Endothelial cell (in vitro differentiated cells): ENCODE measurements at regions not wholly inside any gene's neighbourhood (a gene's known extent, or its start where the extent isn't known, plus 50 kb on each side); places are given as distances from the start of the nearest gene placed in this dataset.

Experiments used
- DNase-seq: peaks from one replicate; pipeline ENCODE4 v3.0.0; 2021; ENCODE audit warnings: low spot score
- H3K27ac Mint-ChIP-seq: one replicate; pipeline ENCODE4 v1.8.0; 2021; ENCODE audit warnings: mixed read lengths, inconsistent platforms; ENCODE audit not compliant: unreplicated experiment
- H3K27me3 Mint-ChIP-seq: one replicate; pipeline ENCODE4 v1.8.0; 2021; ENCODE audit warnings: mild to moderate bottlenecking, moderate library complexity, mixed read lengths, inconsistent platforms; ENCODE audit not compliant: unreplicated experiment
- H3K36me3 Mint-ChIP-seq: one replicate; pipeline ENCODE4 v1.8.0; 2021; ENCODE audit warnings: mild to moderate bottlenecking, low read depth, mixed read lengths, inconsistent platforms; ENCODE audit not compliant: unreplicated experiment
- H3K4me1 Mint-ChIP-seq: one replicate; pipeline ENCODE4 v1.8.0; 2021; ENCODE audit warnings: mild to moderate bottlenecking, mixed read lengths, inconsistent platforms; ENCODE audit not compliant: unreplicated experiment
- H3K4me3 Mint-ChIP-seq: one replicate; pipeline ENCODE4 v1.8.0; 2021; ENCODE audit warnings: mild to moderate bottlenecking, mixed read lengths, inconsistent platforms; ENCODE audit not compliant: unreplicated experiment
- H3K9me3 Mint-ChIP-seq: one replicate; pipeline ENCODE4 v1.8.0; 2021; ENCODE audit warnings: mixed read lengths, inconsistent platforms; ENCODE audit not compliant: unreplicated experiment
- TF ChIP-seq, protein P1 (sequence below): fragments of 200-600 bp; sonication (generic); IDR thresholded peaks from one replicate; pipeline ENCODE4 v1.5.0; 2021; ENCODE audit warnings: antibody characterized with exemption; ENCODE audit not compliant: unreplicated experiment

DNA sequence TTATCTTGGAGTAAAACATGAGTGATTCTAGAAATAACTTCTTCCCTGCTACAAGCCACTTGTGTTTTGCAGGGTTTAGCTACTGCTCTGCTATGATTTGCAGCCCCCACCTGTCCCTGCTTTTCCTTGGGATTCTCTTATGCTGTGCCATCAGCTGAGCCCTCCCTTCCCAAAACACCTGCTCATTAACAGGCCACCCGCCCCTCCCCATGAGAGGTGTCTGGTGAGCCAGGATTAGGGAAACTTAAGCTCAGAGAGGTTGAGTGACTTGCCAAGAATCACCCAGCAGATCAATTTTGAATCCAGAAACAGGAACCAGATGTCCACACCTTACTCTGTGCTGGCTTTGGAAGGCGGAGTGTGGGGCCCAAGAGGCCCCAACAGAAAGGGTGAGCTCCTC is 111.7 kb upstream of the CXCL14 start:
- TF ChIP-seq, protein P1, sequence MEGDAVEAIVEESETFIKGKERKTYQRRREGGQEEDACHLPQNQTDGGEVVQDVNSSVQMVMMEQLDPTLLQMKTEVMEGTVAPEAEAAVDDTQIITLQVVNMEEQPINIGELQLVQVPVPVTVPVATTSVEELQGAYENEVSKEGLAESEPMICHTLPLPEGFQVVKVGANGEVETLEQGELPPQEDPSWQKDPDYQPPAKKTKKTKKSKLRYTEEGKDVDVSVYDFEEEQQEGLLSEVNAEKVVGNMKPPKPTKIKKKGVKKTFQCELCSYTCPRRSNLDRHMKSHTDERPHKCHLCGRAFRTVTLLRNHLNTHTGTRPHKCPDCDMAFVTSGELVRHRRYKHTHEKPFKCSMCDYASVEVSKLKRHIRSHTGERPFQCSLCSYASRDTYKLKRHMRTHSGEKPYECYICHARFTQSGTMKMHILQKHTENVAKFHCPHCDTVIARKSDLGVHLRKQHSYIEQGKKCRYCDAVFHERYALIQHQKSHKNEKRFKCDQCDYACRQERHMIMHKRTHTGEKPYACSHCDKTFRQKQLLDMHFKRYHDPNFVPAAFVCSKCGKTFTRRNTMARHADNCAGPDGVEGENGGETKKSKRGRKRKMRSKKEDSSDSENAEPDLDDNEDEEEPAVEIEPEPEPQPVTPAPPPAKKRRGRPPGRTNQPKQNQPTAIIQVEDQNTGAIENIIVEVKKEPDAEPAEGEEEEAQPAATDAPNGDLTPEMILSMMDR = no peak
- H3K27me3 Mint-ChIP-seq = no peaks in the 10 kb centered on the region
- H3K36me3 Mint-ChIP-seq = no peaks in the 10 kb centered on the region
- no peak overlapping the region for H3K4me3 Mint-ChIP-seq
- no peaks in the 10 kb centered on the region for H3K4me1 Mint-ChIP-seq
- DNase-seq = no peak
- H3K27ac Mint-ChIP-seq = no peak overlapping the region
- H3K9me3 Mint-ChIP-seq = no peaks in the 10 kb centered on the region

DNA sequence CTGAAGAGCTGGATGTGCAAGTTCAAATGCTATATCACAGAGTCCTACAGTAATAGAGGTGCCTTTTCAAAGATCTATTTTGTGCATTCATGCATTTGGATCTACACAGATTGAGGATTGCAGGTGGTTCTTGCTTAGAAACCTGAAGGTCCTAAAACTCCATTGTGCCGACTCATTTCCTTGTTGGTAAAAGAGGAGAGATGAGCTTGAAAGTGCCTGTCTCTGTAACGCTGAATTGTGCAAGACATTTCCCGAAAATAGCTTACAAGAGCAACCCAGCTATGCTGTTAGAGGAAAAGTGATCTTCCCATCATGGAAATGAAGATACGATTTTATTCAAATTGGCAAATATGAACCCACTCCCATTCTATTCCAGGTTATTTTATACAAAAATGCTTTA is 110.7 kb upstream of the CXCL14 start:
- no peak for DNase-seq
- H3K9me3 Mint-ChIP-seq = no peaks in the 10 kb centered on the region
- H3K4me3 Mint-ChIP-seq = no peak overlapping the region
- no peaks in the 10 kb centered on the region for H3K27me3 Mint-ChIP-seq
- no peak overlapping the region for H3K27ac Mint-ChIP-seq
- TF ChIP-seq, protein P1 = no peak
- no peaks in the 10 kb centered on the region for H3K4me1 Mint-ChIP-seq
- no peaks in the 10 kb centered on the region for H3K36me3 Mint-ChIP-seq

DNA sequence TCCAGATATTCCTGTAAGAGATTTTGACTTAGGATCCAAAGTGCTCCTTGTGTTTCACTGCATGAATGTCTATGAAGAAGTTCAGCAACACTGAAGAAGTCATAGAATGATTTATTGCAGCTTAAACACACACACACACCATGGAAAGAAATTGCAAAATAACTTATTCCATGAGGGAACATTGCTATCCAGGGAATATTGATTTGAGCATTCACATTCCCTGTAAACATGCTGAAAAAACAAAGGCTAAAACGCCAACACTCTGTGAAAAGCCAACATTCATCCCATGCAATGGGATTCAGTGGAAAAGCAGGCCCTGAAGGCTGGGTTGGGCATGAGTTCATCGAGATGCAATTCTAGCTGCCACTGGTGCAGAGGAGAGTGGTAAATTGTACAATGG is 109.6 kb upstream of the CXCL14 start:
- Mint-ChIP-seq H3K4me1 (no peaks in the 10 kb centered on the region), H3K36me3 (no peaks in the 10 kb centered on the region), H3K9me3 (no peaks in the 10 kb centered on the region), H3K4me3 (no peak overlapping the region), H3K27me3 (no peaks in the 10 kb centered on the region), H3K27ac (no peak overlapping the region)
- TF ChIP-seq, protein P1 = no peak
- no peak for DNase-seq

DNA sequence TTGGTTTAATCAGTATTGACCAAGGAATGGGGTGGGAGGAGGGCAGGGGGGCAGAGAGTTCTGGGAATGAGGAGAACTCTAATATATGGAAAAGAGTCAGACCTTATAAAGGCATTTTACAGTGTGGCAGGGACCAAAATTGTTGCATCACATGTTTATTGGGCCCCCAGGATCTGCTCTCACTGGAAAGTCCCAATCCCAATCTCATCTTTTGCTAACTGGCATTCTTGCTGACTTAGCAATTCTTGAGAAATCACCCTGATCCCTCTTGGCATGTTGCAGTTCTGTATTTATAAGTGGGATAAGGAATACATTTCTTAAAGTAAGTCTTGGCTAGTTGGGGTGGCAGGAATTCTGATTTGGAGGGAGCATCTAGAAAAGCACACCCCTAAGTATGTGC is 104.4 kb upstream of the CXCL14 start:
- Mint-ChIP-seq H3K27me3 (no peaks in the 10 kb centered on the region), H3K36me3 (no peaks in the 10 kb centered on the region), H3K4me3 (no peak overlapping the region), H3K9me3 (no peaks in the 10 kb centered on the region), H3K4me1 (no peaks in the 10 kb centered on the region), H3K27ac (no peak overlapping the region)
- TF ChIP-seq, protein P1 = no peak
- DNase-seq = no peak

DNA sequence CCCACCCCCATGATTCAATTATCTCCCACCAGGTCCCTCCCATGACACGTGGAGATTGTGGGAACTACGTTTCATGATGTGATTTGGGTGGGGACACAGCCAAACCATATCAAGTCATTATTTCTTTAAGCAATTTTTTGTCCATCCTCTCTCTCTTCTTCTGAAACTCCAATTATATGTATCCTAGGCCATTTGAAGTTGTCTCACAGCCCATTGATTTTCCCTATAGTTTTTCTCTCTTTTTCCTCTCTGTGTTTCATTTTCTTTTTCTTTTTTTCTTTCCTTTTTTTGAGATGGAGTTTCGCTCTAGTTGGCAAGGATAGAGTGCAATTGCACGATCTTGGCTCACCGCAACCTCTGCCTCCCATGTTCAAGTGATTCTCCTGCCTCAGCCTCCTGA is 101.9 kb upstream of the CXCL14 start:
- H3K4me1 Mint-ChIP-seq = no peaks in the 10 kb centered on the region
- H3K27ac Mint-ChIP-seq = no peak overlapping the region
- H3K36me3 Mint-ChIP-seq = no peaks in the 10 kb centered on the region
- TF ChIP-seq, protein P1 = no peak
- H3K9me3 Mint-ChIP-seq = no peaks in the 10 kb centered on the region
- no peak overlapping the region for H3K4me3 Mint-ChIP-seq
- DNase-seq = no peak
- H3K27me3 Mint-ChIP-seq = no peaks in the 10 kb centered on the region
